ENCODE measurements at regions not wholly inside any gene's neighbourhood (a gene's known extent, or its start where the extent isn't known, plus 50 kb on each side); places are given as distances from the start of the nearest gene placed in this dataset.

DNA sequence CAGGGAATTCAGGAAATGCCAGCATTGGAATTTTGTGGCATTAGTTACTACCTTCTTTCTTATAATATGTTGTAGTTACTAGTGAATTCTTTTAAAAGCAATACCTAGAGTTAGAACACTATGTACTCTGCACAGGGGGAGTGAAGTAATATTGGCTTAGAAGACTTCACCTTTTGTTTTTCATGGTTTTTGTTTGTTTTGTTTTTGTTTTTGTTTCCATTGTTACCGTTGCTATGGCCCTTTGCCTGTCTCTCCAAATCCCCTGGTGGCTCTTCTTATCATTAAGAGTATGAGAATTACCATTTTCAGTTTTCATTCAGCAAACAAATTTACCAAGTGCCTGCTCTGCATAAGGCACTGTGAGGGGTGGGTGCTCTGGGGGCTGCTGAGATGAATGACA, 160.1 kb downstream of the HAUS1 start:
- no peak overlapping the region for H3K4me3 ChIP-seq
- ATAC-seq (ENCODE audit: insufficient number of reproducible peaks, low FRiP score, low read depth) (no peak), DNase-seq (ENCODE audit: low spot score) (no peak)
- H3K9me3 ChIP-seq: no peaks in the 10 kb centered on the region
- H3K27ac ChIP-seq: peak overlapping the region in 1 of 2 donors; percentile 7
- peaks cover 4 to 24% of the 10 kb centered on the region in 2 donors for H3K4me1 ChIP-seq (ENCODE audit: control insufficient read depth in 1 of 2, low read depth in 2 of 2)
- H3K36me3 ChIP-seq: no peaks in the 10 kb centered on the region
- TF ChIP-seq CTCF (IDR thresholded peaks at IDR 0.05): no peak
- H3K27me3 ChIP-seq (replicated peaks; ENCODE audit: insufficient read depth): no peaks in the 10 kb centered on the region

- DNase-seq (ENCODE audit: low spot score) (no peak), ATAC-seq (ENCODE audit: insufficient number of reproducible peaks, low FRiP score, low read depth) (no peak)
- no peaks in the 10 kb centered on the region for H3K36me3 ChIP-seq
- H3K27me3 ChIP-seq (replicated peaks; ENCODE audit: insufficient read depth): no peaks in the 10 kb centered on the region
- no peak overlapping the region for H3K4me3 ChIP-seq
- TF ChIP-seq CTCF (IDR thresholded peaks at IDR 0.05): no peak
- no peak overlapping the region for H3K27ac ChIP-seq
- peaks cover 0 to 13% of the 10 kb centered on the region in 2 donors for H3K4me1 ChIP-seq (ENCODE audit: control insufficient read depth in 1 of 2, low read depth in 2 of 2)
- no peaks in the 10 kb centered on the region for H3K9me3 ChIP-seq
Observed at GRCh38 chr18:46265196-46266156, 161.3 kb downstream of the HAUS1 start.

- Histone ChIP-seq H3K36me3 (no peaks in the 10 kb centered on the region), H3K4me1 (ENCODE audit: control insufficient read depth in 1 of 2, low read depth in 2 of 2) (peaks cover 0 to 5% of the 10 kb centered on the region in 2 donors), H3K4me3 (no peak overlapping the region), H3K27me3 (replicated peaks; ENCODE audit: insufficient read depth) (no peaks in the 10 kb centered on the region), H3K9me3 (no peaks in the 10 kb centered on the region), H3K27ac (no peak overlapping the region)
- ATAC-seq (ENCODE audit: insufficient number of reproducible peaks, low FRiP score, low read depth) (no peak), DNase-seq (ENCODE audit: low spot score) (no peak)
- TF ChIP-seq CTCF (IDR thresholded peaks at IDR 0.05): no peak
Observed at GRCh38 chr18:46266473-46266872, 162.3 kb downstream of the HAUS1 start.

- peaks cover 0 to 4% of the 10 kb centered on the region in 2 donors for H3K4me1 ChIP-seq (ENCODE audit: control insufficient read depth in 1 of 2, low read depth in 2 of 2)
Observed at GRCh38 chr18:46268671-46269070, 164.5 kb downstream of the HAUS1 start.

More at GRCh38 chr18:46268671-46269070, 164.5 kb downstream of the HAUS1 start:
- DNase-seq (ENCODE audit: low spot score) (no peak), ATAC-seq (ENCODE audit: insufficient number of reproducible peaks, low FRiP score, low read depth) (no peak)
- H3K9me3 ChIP-seq: no peaks in the 10 kb centered on the region
- no peak overlapping the region for H3K4me3 ChIP-seq
- no peak overlapping the region for H3K27ac ChIP-seq
- no peaks in the 10 kb centered on the region for H3K27me3 ChIP-seq (replicated peaks; ENCODE audit: insufficient read depth)
- H3K36me3 ChIP-seq: no peaks in the 10 kb centered on the region
- TF ChIP-seq CTCF (IDR thresholded peaks at IDR 0.05): no peak
